ENCODE measurements at regions not wholly inside any gene's neighbourhood (a gene's known extent, or its start where the extent isn't known, plus 50 kb on each side); places are given as distances from the start of the nearest gene placed in this dataset.

DNA sequence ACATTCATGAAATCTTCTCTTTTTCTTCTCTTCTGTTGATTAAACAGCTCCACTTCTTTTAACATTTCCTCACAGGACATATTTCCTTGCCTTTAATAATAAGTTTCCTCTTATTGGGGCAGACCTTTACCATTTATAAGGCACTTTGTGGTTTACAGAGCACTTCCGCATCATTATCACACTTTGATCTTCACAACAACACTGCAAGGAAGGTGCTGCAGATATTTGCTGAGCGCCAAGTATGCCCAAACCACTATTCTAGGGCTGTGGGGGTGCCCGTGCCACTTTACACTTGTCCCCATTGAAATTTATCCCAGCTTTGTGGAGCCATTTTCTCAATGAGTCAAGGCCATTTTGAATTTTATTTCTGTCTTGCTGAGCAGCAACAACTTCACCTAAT is 246.6 kb downstream of the SS18 start:
- TF ChIP-seq POLR2A (IDR thresholded peaks at IDR 0.05; ENCODE audit: low read length) (no peak), GATA1 (IDR thresholded peaks at IDR 0.05; ENCODE audit: low read depth, low read length) (no peak)
